A549 (cell line): ENCODE measurements at regions not wholly inside any gene's neighbourhood (a gene's known extent, or its start where the extent isn't known, plus 50 kb on each side); places are given as distances from the start of the nearest gene placed in this dataset.

ENCODE experiments used
- ATAC-seq, 2 experiments: fragments of 200-7000 bp in 1 of 2; fragments of >200 bp in 1 of 2; cut with Nextera tagmentation in 1 of 2; cut with Tn5 transposase in 1 of 2; 3 replicates each; pipeline versions ENCODE4 v1.8.0 to v1.9.1; 2018 to 2020; ENCODE audit warnings: mild to moderate bottlenecking in 1 of 2, moderate library complexity in 1 of 2
- CTCF ChIA-PET: fragments of 300-600 bp; sonication (Branson Sonifier 250); formaldehyde crosslinking; extraction: SDS; loops from one replicate; lab custom pipeline; 2021; ENCODE audit warnings: antibody characterized with exemption, inconsistent platforms; lab: Yijun Ruan, JAX
- POLR2A ChIA-PET: fragments of 350-600 bp; formaldehyde crosslinking; extraction: SDS; loops from one replicate; lab custom pipeline; 2021; ENCODE audit warnings: antibody characterized with exemption, inconsistent platforms; lab: Yijun Ruan, JAX
- DNase-seq, 2 experiments: peaks; one replicate each; pipeline versions ENCODE4 v3.0.0 to v3.0.0-alpha.2; 2011 to 2016; ENCODE audit warnings: low read depth in 1 of 2, low spot score in 1 of 2
- FAIRE-seq: peaks from 2 replicates; lab custom pipeline; 2011; peaks lifted over from hg19 to GRCh38; lab: Jason Lieb, UNC
- H3K27ac ChIP-seq, 2 experiments: fragments of >200 bp; sonication (Bioruptor Twin); formaldehyde crosslinking; 3 replicates each; pipeline ENCODE4 v1.5.1; 2016 to 2017
- H3K4me1 ChIP-seq: fragments of >200 bp; sonication (Bioruptor Twin); formaldehyde crosslinking; 3 replicates; pipeline ENCODE4 v1.6.1; 2016
- H3K4me2 ChIP-seq: fragments of >200 bp; sonication (Bioruptor Twin); formaldehyde crosslinking; 3 replicates; pipeline ENCODE4 v1.6.1; 2016
- H3K4me3 ChIP-seq: fragments of >200 bp; sonication (Bioruptor Twin); formaldehyde crosslinking; 3 replicates; pipeline ENCODE4 v1.5.1; 2016
- H3K9me3 ChIP-seq: fragments of >200 bp; sonication (Bioruptor Twin); formaldehyde crosslinking; 3 replicates; pipeline ENCODE4 v1.6.1; 2016
- CHD2 ChIP-seq: fragments of 150-350 bp; IDR thresholded peaks from 2 replicates; pipeline ENCODE4 v1.6.1; 2014; ENCODE audit warnings: low read length; ENCODE audit not compliant: partially characterized antibody
- EP300 ChIP-seq, 2 experiments: fragments of >200 bp; sonication (Bioruptor Twin); formaldehyde crosslinking; IDR thresholded peaks; 2 replicates in 1 of 2; 3 replicates in 1 of 2; pipeline ENCODE4 v1.6.1; 2016 to 2017
- HOXA7 ChIP-seq: fragments of 250-450 bp; sonication (Bioruptor Pico); IDR thresholded peaks from 2 replicates; pipeline ENCODE4 v1.5.0; 2020; ENCODE audit warnings: mild to moderate bottlenecking, moderate library complexity
- HOXB13 ChIP-seq: fragments of 250-450 bp; sonication (Bioruptor Pico); IDR thresholded peaks from 2 replicates; pipeline ENCODE4 v1.5.0; 2020; ENCODE audit warnings: low read depth, mild to moderate bottlenecking, moderate library complexity
- HOXB5 ChIP-seq: fragments of 250-450 bp; sonication (Bioruptor Pico); IDR thresholded peaks from 2 replicates; pipeline ENCODE4 v1.5.0; 2020; ENCODE audit warnings: mild to moderate bottlenecking, moderate library complexity
- JUN ChIP-seq, 2 experiments: fragments of >200 bp; sonication (Bioruptor Twin); formaldehyde crosslinking; IDR thresholded peaks; 2 replicates in 1 of 2; 3 replicates in 1 of 2; pipeline ENCODE4 v1.6.1; 2016 to 2017
- MAZ ChIP-seq: fragments of 150-350 bp; IDR thresholded peaks from 2 replicates; pipeline ENCODE4 v1.6.1; 2014; ENCODE audit warnings: antibody characterized with exemption, low read depth, low read length, borderline replicate concordance
- NFE2L2 ChIP-seq: fragments of 150-350 bp; conservative IDR thresholded peaks from 2 replicates; pipeline ENCODE4 v1.6.1; 2014; ENCODE audit warnings: low read length
- NPAS2 ChIP-seq: fragments of 250-450 bp; sonication (Bioruptor Pico); IDR thresholded peaks from 2 replicates; pipeline ENCODE4 v1.8.0; 2022; ENCODE audit warnings: mild to moderate bottlenecking, moderate library complexity, borderline replicate concordance
- POLR2AphosphoS2 ChIP-seq: conservative IDR thresholded peaks from 2 replicates; pipeline ENCODE4 v1.6.1; 2012; ENCODE audit warnings: low read length, improper control_type of control experiment, inconsistent platforms
- RAD21 ChIP-seq, 2 experiments: fragments of >200 bp in 1 of 2; sonication (Bioruptor Twin) in 1 of 2; formaldehyde crosslinking in 1 of 2; IDR thresholded peaks in 1 of 2; conservative IDR thresholded peaks in 1 of 2; 2 replicates in 1 of 2; 3 replicates in 1 of 2; pipeline ENCODE4 v1.6.1; 2012 to 2018; ENCODE audit warnings: inconsistent platforms in 1 of 2
- RARB ChIP-seq: fragments of 250-450 bp; sonication (Bioruptor Pico); IDR thresholded peaks from 2 replicates; pipeline ENCODE4 v1.8.0; 2021; ENCODE audit warnings: mild to moderate bottlenecking, moderate library complexity
- RCOR1 ChIP-seq: fragments of 150-350 bp; IDR thresholded peaks from 2 replicates; pipeline ENCODE4 v1.6.1; 2014; ENCODE audit warnings: antibody characterized with exemption, low read length, low read depth
- RFX5 ChIP-seq: fragments of 450-650 bp; IDR thresholded peaks from 2 replicates; pipeline ENCODE4 v1.7.1; 2014; ENCODE audit warnings: antibody characterized with exemption, mild to moderate bottlenecking, moderate library complexity
- SMC3 ChIP-seq: fragments of >200 bp; sonication (Bioruptor Twin); formaldehyde crosslinking; IDR thresholded peaks from 3 replicates; pipeline ENCODE4 v1.6.1; 2018; ENCODE audit warnings: inconsistent platforms
- SREBF2 ChIP-seq: fragments of 450-650 bp; IDR thresholded peaks from 2 replicates; pipeline ENCODE4 v1.6.1; 2014; ENCODE audit warnings: mild to moderate bottlenecking, moderate library complexity
- TP53 ChIP-seq: fragments of 250-450 bp; sonication (Bioruptor Pico); IDR thresholded peaks from 2 replicates; pipeline ENCODE4 v1.5.0; 2021; ENCODE audit warnings: mild to moderate bottlenecking, moderate library complexity
- ZC3H11A ChIP-seq: fragments of 450-650 bp; IDR thresholded peaks from 2 replicates; pipeline ENCODE4 v1.6.1; 2014; ENCODE audit warnings: antibody characterized with exemption, mild to moderate bottlenecking
- ZNF302 ChIP-seq: fragments of 250-450 bp; sonication (Bioruptor Pico); IDR thresholded peaks from 2 replicates; pipeline ENCODE4 v1.9.0; 2021; ENCODE audit warnings: inconsistent platforms, mild to moderate bottlenecking, moderate library complexity
- WGBS: methylation state at CpG from one replicate; pipeline ENCODE4 v1.1.6; 2017; ENCODE audit errors: missing lambda C conversion rate; 5-methylcytosine and 5-hydroxymethylcytosine counted together
- TF ChIP-seq, protein P1 (sequence below): IDR thresholded peaks from 2 replicates; pipeline ENCODE4 v1.6.1; 2012; ENCODE audit warnings: low read depth, borderline replicate concordance
- TF ChIP-seq, protein P2 (sequence below): IDR thresholded peaks from 2 replicates; pipeline ENCODE4 v1.6.1; 2012
- TF ChIP-seq, protein P3 (sequence below): fragments of >200 bp; sonication (Bioruptor Twin); formaldehyde crosslinking; IDR thresholded peaks from 3 replicates; pipeline ENCODE4 v1.5.1; 2016

DNA sequence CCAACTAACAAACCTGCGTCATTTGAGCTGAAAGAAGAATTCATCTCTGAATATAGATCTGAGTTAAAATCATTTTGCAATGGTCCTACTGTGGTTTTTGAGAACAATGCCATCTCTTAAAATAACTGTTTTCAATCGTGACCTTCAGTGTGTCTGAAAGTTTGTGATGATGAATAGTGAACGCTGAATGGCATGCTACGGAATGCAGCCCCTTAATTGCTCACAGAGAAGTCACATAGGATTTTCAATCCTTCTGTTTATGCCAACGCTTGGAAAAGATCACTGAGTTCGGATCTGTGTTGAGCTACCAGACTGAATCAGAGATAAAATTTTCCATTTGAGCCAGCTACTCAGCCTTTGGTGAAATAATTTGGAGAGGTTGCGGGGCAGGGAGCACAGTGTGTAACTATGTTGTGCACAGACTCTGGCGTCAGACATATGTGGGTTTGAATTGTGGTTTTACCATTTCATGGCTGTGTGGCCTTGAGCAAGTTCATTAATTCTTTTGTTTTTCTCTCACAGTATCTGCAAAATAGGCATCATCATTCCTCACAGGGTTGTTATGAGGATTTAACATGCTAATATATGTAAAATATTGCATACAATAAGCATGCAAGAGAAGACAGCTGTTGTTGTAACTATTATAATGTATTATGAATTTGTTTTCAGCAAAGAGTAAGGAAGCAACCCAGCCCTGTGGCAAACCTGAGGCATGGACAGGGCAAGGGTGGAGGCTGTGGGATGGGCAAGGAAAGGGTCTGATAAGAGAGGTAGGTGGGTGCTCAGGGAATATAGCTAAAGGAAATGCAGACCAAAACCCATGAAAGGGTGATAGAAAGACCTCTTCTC, 679.9 kb downstream of the KCNA4 start (continued):
- TF ChIP-seq RARB (CRISPR knock-in tag): no peak
- no peak for TF ChIP-seq EP300 (IDR thresholded peaks at IDR 0.05)
- no peak for TF ChIP-seq ZC3H11A
- TF ChIP-seq HOXB13: no peak
- TF ChIP-seq CHD2: no peak

DNA sequence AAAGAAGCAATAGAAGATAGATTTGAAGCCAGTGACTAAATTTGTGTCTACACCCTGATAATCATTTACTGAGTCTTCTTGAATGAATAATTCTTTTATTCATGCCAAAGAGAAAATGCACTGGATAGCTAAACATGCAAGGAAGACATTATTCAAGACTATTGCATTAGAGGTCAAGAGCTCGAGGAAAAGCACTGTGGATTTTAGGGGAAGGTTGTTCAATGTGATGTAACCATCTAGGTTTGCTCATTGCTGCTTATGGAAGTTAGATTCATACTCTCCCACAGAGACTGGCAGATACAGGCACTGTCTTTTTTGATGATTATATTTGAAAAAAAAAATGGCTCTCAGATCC, 682.1 kb downstream of the KCNA4 start:
- ATAC-seq: no peak
- H3K4me3 ChIP-seq: no peak overlapping the region
- POLR2A ChIA-PET: interaction anchor here (1.1 to 1.7 kb wide), 3 partner anchors 1227 to 1635 kb away, joined by 3 to 8 read pairs (median 4); partner anchors contain the start of genes BDNF, KIF18A and METTL15
- peaks cover 3% of the 10 kb centered on the region; the same call in 1 of the 3 replicates for H3K9me3 ChIP-seq
- 11% methylated on average over 1 of the region's 1 CpG for WGBS
- CTCF ChIA-PET: interaction anchor here (0.6 to 3.1 kb wide), 25 partner anchors 9 to 1835 kb away, joined by 3 to 16 read pairs (median 4); partner anchors contain the start of gene BDNF
- H3K4me1 ChIP-seq: peaks cover 14% of the 10 kb centered on the region
- H3K27ac ChIP-seq: peak overlapping the region; percentile 11 to 83; a peak in 4 of 6 replicates
- TF ChIP-seq POLR2AphosphoS2 (no peak), HOXA7 (CRISPR knock-in tag) (no peak), NFE2L2 (no peak), RCOR1 (no peak), NPAS2 (CRISPR knock-in tag) (no peak), TP53 (CRISPR knock-in tag) (no peak), SREBF2 (no peak), MAZ (no peak)
- TF ChIP-seq, all 56 proteins: peak for 0
- no peak for DNase-seq
- no peak overlapping the region for H3K4me2 ChIP-seq
- FAIRE-seq: no peak

DNA sequence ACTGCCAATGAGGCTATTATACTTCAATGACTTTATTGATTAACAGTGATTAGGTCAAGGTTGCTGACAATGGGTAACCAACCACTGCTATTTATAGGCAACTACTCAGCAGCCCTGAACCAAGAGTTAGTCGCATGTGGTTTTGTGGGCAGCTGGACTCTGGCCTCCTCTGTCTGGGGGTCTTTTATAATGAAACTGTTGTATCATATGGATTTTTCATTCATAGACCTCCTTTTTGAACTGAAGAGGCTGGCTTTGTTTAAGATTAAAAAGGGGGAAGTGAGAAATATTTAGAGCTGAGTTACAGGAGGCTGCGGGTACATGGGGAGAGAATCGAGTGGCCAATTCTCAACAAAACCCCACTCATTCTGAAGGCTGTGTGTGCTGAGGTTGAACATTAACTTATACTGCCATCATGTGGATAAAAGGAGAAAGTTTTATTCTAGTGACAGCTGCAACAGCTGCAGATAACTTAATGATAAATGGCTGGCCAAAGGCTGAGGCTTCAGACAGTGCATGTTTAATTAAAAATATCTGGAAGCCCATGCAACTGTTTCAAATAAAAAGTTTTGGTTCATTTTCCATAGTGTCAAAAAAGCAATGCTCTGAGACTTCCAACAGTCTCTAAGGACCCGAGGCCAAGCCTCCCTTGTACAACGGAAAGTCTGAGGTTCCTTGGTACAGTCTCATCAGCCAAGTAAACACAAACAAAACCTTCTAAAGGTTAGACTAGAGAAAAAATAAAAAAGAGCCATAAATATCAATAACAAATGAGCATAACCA, 682.6 kb downstream of the KCNA4 start:
- Histone ChIP-seq H3K4me1 (peaks cover 20% of the 10 kb centered on the region), H3K27ac (peak overlapping the region; percentile 77 to 83), H3K4me3 (no peak overlapping the region), H3K4me2 (peak overlapping the region; percentile 51), H3K9me3 (peaks cover 3% of the 10 kb centered on the region; the same call in 1 of the 3 replicates)
- 42% methylated on average over 5 of the region's 5 CpGs for WGBS
- peak; percentile 96 to 98 for ATAC-seq
- CTCF ChIA-PET: interaction anchor here (0.6 to 3.1 kb wide), 30 partner anchors 9 to 1835 kb away, joined by 3 to 16 read pairs (median 3); partner anchors contain the start of gene BDNF
- no peak for TF ChIP-seq CHD2
- TF ChIP-seq, protein P1, sequence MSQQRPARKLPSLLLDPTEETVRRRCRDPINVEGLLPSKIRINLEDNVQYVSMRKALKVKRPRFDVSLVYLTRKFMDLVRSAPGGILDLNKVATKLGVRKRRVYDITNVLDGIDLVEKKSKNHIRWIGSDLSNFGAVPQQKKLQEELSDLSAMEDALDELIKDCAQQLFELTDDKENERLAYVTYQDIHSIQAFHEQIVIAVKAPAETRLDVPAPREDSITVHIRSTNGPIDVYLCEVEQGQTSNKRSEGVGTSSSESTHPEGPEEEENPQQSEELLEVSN: no peak
- peak; percentile 91 to 95 for TF ChIP-seq RAD21 (conservative IDR thresholded peaks at IDR 0.05 in 1 of 2, IDR thresholded peaks at IDR 0.05 in 1 of 2)
- TF ChIP-seq, protein P2, sequence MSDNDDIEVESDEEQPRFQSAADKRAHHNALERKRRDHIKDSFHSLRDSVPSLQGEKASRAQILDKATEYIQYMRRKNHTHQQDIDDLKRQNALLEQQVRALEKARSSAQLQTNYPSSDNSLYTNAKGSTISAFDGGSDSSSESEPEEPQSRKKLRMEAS: 0 out of 2 replicates have a peak, but pooled peaks have one; percentile 29
- no peak for TF ChIP-seq JUN (IDR thresholded peaks at IDR 0.05)
- no peak for TF ChIP-seq RARB (CRISPR knock-in tag)
- TF ChIP-seq RFX5: no peak
- no peak for TF ChIP-seq NPAS2 (CRISPR knock-in tag)
- peak; percentile 91 for TF ChIP-seq SMC3
- TF ChIP-seq, protein P3, sequence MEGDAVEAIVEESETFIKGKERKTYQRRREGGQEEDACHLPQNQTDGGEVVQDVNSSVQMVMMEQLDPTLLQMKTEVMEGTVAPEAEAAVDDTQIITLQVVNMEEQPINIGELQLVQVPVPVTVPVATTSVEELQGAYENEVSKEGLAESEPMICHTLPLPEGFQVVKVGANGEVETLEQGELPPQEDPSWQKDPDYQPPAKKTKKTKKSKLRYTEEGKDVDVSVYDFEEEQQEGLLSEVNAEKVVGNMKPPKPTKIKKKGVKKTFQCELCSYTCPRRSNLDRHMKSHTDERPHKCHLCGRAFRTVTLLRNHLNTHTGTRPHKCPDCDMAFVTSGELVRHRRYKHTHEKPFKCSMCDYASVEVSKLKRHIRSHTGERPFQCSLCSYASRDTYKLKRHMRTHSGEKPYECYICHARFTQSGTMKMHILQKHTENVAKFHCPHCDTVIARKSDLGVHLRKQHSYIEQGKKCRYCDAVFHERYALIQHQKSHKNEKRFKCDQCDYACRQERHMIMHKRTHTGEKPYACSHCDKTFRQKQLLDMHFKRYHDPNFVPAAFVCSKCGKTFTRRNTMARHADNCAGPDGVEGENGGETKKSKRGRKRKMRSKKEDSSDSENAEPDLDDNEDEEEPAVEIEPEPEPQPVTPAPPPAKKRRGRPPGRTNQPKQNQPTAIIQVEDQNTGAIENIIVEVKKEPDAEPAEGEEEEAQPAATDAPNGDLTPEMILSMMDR: peak; percentile 79
- peak; percentile 86 for TF ChIP-seq HOXB5
- no peak for TF ChIP-seq ZNF302
- DNase-seq: peak; percentile 61 to 74
- peak; percentile 59 for FAIRE-seq
- POLR2A ChIA-PET: interaction anchor here (1.1 to 1.7 kb wide), 3 partner anchors 1226 to 1635 kb away, joined by 3 to 8 read pairs (median 4); partner anchors contain the start of genes BDNF, KIF18A and METTL15
